COLO829 (cell line): ENCODE measurements at regions not wholly inside any gene's neighbourhood (a gene's known extent, or its start where the extent isn't known, plus 50 kb on each side); places are given as distances from the start of the nearest gene placed in this dataset.

ENCODE experiments used
- DNase-seq: peaks from one replicate; pipeline ENCODE4 v3.0.0; 2012; ENCODE audit warnings: low spot score

DNA sequence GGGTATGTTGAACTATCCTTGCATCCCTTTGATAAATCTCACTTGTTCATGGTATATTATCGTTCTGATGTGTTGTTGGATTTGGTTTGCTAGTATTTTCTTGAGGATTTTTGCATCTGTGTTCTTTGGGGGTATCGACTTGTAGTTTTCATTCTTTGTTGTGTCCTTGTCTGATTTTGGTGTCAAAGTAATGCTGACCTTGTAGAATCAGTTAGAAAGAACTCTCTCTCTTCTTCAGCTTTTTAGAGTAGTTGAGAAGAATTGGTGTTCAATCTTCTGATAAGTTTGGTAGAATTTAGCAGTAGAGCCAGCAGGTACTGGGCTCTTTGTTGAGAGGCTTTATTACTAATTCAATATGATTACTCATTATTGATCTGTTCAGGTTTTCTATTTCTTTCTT, 707.2 kb upstream of the LRFN5 start:
- no peak for DNase-seq

DNA sequence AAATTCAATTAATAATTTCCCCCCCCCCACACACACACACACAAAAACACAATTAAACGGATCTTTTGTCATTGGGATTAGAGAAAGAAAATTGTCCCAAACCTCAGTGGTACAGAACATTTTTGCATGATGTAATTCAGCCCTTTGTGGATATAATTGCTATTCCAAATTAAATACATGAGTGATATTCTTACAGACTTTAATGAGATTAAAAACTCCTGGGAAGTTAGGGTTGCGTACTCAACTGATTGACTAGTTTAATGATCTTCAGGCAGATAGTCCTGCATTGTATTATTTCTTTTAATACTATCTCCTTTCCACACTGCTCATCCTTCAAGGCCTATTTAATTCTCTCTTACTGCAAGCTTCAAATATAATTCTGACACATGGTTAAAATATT, 711.8 kb upstream of the LRFN5 start:
- no peak for DNase-seq

DNA sequence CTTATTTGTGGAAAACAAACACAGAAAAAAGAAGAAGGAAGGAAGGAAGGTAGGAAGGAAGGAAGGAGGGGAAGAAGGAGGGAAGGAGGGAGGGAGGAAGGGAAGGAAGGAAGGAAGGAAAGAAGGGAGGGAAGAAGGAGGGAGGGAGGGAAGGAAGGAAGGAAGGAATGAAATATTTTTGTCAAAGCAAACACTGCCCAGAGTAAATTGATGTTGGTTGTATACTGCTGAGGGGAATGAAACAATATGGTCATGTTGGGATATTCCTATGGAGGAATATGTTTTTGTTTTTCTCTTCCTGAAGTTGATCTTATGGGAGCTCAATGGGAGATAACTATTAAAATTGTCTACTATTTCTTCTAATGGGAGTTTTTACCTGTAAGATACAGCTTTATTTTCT, 717.5 kb upstream of the LRFN5 start:
- DNase-seq, result no peak

DNA sequence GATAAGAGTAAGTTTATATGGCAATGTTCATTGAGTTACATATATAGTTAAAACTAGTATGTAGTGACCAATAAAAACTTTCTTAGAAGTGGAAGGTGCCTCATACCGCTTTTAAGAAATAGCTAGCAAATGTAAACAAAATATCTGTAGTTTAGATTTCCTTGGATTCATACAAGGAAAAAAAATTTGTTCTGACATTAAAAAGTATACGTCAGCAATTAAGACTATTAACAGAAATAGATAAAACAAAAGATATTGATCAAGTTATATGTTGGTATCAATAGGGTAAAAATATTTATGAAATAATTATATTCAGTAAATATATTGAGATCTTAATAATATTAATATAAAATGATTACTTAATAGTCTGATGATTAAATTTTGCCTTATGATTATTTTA, 718.8 kb upstream of the LRFN5 start:
- DNase-seq, result no peak

DNA sequence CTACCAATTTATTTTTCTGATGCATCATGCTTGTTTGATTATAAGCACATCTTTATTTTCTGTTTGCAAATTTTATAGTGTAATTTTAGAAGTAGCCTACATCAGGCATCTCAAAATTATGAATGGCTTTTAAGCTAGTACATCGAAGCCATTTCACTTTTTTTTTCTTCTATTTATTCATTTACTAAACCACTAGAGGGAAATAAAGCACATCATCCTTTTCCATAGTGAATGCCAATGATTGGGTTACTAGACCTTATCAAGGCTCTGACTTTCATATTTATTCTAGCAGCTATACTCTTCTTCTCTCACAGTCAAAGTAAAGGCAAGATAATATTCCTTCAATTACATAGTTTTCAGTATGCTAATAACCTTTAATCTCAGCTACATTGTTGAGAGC, 736.4 kb upstream of the LRFN5 start:
- DNase-seq, result peak; percentile 1

DNA sequence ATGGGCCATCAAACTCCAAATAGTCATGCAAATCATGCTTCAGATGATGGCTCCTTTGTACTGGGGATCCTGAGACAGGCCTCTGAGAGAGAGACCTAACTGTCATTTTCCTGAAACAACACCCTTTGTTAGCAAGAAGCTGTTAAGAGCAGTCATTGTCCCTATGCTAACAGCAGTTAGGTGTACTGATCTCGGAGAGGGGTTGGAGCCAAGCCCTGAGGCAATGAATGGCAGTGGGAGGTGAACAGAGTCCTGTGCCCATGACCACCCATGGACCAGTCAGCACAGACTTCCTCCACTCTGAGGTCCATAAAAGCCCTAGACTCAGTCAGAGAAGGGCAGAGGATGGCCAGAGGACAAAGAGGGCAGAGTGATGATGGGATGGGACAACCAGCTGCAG, 747.6 kb upstream of the LRFN5 start:
- no peak for DNase-seq

DNA sequence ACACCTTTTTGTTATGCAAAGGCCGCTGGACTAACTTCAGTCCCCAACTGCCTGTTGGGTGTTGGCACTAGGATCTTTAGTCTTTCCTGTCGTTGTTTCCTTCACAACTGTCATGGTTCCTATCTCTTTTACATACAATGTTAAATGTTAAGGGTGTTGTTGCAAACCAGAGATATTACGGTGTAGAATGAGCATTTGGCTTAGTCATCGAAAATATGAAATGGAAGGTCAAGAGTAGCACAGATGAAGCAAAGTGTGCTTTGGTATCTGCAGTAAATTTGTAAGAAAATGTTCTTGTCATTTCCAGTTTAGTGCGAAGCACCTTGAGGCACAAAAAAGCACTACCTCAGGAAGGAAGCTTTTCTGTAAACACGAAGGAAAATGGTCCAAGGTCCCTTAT, 751.3 kb upstream of the LRFN5 start:
- DNase-seq, result no peak

DNA sequence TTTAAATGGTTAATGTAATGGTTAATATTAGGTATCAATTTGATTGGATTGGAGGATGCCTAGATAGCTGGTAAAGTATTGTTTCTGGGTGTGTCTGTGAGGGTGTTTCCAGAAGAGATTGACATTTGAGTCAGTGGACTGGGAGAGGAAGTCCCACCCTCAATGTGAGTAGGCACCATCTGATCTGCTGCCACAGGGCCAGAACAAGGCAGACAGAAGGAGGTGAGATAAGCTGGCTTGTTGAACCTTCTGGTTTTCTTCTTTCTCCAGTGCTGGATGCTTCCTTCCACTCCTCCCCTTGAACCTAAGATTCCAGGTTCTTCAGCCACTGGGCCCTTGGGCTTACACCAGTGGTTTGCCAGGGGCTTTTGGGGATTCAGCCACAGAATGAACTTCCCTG, 756.5 kb upstream of the LRFN5 start:
- DNase-seq, result no peak

DNA sequence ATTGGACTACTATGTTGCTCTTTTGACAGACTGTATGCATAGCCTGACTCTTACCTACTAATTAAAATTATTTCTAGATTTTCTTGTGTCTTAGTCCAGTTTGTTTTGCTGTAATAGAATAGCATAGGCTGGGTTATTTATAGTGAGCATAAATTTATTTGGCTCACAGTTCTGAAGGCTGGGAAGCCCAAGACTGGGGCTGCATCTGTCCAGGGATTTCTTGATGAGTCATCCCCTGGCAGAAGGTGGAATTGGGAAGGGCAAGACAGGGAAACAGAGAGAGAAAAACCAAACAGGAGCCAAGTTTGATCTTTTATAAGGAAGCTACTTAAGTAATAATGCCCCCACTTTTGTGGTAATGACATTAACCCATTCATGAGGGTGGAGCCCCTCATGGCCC, 759.2 kb upstream of the LRFN5 start:
- no peak for DNase-seq

DNA sequence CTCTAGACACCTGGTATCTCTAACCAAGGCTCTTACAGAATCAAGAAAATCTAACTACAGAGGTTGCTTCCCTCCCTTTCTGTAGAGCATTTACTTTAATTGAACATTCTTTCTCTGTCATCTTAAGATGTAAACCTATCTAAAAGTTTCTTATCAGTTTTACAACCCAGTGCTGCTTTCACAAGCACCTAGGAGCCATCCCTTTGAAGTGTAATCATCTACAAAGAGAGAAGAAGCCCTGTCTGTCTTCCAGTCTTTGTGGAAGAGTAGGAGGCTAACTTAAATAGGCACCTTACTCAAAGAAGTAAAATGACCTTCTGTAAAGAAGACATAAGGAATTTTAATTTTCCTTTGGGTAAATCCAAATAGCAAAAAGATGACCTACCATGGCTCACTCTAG, 763.9 kb upstream of the LRFN5 start:
- no peak for DNase-seq

DNA sequence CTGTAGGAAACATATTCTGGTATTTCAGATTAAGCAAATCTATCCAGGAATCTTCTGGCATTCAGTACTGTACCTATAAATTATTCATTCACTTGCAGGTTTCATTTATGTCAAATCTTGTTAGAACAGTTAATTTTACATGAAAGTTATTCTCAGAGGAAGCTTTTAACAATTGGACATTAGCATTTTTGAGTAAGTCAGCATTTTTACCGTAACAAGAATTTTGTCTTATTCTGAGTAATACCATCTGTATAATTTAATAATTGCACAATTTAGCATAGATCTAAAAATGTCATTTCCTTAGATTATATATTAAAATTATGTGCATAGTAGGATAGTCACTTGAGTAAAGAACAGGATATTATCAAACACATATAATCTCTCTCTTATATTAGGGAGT, 764.8 kb upstream of the LRFN5 start:
- DNase-seq, result no peak

DNA sequence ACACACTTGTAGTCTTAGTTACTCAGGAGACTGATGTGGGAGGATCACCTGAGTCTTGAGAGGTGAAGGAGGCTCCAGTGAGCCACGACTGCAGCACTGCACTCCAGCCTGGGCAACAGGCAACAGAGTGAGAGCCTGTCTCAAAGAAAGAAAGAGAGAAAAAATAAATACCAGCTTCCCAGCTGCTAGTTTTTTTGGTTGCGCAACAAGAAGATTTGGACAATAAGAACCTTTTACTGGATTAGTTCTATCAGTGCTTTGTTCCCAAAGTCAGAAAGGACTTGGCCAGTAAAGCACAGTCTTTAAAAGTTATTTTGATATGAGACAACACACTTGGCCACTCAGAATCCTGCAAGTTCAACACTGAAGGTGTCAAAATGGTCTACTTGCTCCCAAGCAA, 768.1 kb upstream of the LRFN5 start:
- DNase-seq, result no peak

DNA sequence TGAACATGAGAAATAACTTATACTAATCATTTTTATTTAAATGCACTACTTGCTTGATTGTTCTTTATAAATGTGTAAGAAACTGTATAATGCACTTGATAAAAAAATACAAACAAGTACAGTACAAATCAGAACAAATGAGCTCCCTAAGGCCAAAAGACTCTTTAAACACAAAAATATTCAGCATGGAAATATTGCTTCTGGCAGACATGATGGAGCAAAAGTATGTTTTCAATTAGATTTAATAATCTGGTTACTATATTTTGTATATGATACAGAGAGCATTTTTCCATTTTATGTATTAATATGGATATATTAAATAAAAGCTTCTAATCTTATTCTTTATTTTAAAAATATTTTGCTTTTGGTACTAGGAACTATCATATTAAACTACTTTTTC, 800.2 kb upstream of the LRFN5 start:
- DNase-seq, result no peak

DNA sequence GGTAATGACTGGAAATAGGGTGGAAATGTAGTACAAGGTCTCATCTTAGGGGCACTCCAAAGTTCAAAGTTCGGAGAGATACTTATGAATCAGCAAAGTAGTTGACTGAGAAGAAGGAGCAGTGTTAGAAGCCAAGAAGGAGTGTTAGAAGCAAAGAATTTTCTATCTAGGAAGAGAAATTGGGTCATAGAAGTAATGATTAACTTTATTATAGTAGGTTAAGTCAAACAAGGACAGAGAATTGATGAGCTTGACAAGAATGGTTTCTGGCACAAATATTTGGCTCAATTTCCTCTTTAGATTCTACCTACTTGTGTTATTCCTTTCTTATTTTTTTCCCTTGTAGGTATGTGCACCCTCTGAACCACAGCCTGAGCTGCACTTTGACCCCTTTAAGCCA, 810.5 kb upstream of the LRFN5 start:
- DNase-seq, result no peak

DNA sequence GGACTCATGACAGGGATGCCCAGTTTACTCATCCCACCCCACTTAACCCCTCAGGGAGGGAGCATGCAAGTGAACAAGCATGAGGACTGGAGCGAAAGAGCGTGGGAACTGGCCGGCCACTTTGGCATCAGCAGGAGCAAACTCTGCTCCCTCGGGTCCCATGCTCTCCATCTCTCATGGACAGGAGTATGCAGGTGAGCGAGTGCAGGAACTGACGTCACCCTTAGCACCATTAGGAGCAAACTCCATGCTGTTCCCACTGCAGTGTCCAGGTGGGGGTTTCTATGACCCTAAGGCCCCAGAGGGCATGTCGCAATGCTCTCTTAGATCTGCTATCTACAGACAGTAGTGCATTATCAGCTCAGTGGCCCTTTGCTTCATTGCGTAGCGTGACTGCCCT, 821.8 kb upstream of the LRFN5 start:
- DNase-seq, result no peak

DNA sequence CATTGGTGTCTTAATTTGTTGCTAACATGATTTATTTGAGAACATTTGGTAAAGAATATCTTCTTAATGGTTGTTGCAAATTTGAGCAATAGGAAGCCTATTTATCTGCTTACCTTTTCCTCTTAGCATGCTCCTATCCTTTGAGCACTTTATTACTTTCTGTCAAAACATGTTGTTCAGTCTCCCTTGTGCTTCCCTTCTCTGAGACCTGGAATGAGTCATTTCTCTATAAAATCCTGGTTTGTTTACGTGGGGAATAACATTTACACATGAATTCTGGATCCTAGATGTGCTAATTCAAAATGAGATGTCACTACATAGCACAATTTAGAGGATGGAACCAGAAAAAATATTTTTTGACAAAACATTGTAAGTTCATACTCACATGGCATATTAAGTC, 844.0 kb upstream of the LRFN5 start:
- DNase-seq, result no peak

DNA sequence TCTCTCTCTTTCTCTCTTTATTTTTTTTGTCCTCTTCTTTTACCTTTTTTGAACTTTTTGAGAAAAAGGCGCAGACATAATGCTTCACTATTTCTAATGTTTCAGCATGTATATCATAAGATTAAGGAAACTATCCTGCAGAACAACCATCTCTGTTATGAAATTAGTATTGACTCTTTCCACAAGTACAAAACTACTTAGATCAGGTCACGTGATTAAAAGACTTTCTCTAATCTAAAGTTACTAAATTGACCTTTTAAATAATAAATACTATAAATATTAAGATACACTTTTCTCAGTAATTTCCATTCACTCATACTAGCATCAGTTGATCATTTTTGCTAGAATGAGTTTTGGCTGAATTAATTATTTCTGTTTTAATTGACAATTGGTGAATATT, 844.5 kb upstream of the LRFN5 start:
- no peak for DNase-seq

DNA sequence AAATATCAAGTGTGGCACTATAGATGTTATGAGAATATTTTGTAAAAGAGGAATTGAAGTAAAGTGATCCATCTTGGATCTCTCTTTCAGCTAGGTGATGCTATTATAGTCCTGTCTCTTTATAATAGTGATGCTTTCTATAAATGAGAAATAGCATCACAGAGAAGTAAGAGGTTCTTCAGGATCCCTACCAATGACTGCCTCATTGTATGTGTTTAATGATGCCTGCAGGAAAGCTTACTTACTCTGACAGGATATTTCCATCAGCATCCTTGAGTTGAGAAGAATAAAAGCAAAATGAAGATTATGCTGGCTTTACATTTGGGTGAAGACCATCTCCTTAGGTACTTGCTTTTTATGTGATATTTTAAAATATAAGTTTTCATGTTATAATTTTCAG, 846.0 kb upstream of the LRFN5 start:
- DNase-seq, result no peak

DNA sequence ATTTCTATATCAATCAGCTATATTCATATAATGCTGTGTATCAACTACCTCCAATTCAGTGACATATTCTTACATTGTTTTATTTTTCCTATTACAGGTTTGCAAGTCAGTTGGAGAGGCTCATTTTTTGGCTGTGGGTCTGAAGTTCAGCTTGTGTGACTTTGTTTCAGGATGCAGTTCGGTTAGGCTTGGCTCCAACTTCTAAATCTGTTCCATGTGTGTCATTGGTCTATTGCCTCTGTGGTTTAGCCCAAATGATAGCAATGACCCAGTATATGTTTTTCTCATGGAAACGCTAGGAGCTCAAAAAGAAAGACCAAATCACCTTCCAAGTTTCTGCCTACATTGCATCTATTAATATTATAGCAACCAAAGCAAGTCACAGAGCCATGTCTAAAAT, 848.6 kb upstream of the LRFN5 start:
- no peak for DNase-seq

DNA sequence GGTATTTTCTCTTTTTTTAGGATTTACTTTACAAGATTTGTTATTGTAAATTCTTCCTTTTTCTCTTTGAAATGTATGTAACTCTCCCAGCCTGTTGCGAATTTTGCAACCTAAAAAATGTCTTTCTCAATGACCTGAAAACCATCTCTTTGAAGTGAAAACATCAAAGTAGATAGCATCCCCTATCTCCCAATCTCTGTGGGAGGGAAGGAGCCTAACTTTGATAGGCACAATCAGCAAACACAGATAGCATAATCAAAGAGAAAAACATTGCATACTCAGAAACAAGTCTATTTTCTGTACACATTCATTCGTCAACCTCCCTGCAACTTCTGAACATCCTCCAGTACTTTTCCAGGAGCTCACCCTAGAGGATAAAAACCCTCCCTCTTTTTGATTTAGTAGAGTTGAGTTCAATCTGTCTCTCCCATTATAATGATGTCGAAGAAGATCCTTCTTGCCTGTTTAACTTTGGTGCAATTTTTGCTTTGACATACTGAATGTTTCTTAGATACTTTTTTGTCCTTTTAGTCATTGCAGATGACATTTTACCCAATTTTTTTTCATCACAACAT, 849.2 kb upstream of the LRFN5 start:
- DNase-seq, result no peak

DNA sequence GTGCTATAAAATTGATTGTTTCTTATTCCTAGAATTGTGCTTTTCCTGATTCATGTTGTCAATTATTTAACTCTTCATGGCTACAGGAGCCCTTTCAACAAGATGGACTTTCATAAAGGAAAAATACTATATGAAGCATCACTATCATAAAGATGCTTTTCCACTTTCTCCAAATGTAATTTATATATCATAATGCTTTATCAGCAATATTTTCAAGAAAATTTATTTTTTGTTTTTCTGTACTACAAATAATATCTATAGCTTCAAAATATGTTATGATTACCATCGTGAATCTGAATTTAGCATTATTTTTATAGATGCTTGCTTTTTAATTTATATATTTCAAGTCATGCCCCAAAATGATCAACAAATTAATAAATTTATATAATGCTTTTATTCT, 873.5 kb upstream of the LRFN5 start:
- no peak for DNase-seq

DNA sequence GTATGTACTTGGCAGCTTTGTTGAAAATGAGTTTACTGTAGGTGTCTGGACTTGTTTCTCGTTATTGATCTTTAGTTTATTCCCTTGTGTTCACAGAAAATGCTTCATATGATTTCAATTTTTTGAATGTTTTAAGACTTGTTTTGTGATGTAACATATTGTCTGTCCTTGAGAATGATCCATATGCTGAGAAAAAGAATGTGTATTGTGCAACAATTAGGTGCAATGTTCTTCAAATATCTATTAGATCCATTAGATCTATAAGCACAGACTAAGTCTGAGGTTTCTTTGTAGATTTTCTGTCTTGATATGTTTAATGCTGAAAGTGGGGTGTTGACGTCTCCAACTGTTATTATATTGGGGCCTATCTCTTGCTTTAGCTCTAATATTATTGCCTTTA, 879.6 kb upstream of the LRFN5 start:
- DNase-seq, result no peak

DNA sequence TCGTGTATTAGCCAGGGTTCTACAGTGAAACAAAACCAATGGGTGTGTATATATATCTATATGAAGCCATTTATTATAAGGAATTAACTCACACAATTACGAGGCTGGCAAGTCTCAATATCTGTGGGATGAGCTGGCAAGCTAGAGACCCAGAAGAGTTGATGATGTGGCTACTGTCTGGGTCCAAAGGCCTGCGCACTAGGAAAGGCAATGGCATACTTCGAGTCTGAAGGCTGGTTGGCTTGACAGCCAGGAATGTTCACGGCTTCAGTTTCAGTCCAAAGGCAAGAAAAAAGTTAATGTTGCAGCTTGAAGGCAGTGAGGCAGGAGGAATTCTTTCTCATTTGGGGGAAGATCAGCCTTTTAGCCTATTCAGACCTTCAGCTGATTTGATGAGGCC, 893.3 kb upstream of the LRFN5 start:
- no peak for DNase-seq

DNA sequence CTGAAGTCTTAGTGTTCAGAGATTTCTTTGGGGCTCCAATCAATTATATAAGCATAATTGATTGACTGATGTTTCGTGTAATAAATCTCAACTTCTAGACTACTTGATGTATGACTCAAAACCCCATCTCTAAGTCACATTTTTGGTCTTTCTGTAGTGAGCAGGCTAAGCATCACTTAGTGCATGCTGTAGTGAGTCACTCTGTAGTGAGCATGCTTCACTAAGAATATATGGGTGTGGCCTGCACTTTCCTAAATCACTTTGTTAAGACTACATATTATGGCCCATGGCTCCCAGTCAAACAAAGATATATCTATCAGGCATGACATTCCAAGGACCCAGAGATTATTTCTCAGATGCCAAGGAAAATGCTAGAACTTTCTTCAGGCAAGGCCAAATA, 909.4 kb upstream of the LRFN5 start:
- DNase-seq, result no peak

DNA sequence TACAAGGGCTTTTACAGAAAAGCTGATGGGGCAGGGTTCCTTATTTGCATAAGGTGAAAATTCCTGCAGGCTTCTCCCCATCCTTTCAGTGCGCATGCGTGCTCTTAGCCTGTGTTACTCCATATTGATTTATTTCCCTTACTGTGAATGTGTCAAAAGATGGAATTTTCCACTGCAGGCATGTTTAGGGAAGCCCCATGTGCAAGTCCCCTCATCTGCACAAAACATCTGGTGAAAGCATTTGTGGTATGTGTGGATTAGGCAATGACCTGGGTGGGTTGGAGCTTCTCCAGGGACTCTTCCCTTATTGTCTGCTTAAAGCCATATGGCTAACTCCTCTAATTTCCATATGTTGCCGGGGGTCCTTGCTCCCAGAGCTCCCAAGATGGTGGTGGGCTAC, 912.7 kb upstream of the LRFN5 start:
- DNase-seq, result no peak
